T-cell (primary cell): ENCODE measurements at regions not wholly inside any gene's neighbourhood (a gene's known extent, or its start where the extent isn't known, plus 50 kb on each side); places are given as distances from the start of the nearest gene placed in this dataset.
"Not testable (repeated sequence)": the region's sequence is repeated elsewhere in the genome, so short reads cannot be mapped to it uniquely, and the experiment has no call there.

Experiments used
- ATAC-seq, 4 experiments: fragments of 200-7000 bp in 3 of 4; fragments of 150-1000 bp in 1 of 4; cut with Tn5 transposase; replicated peaks in 1 of 4; 1 replicate in 3 of 4; 2 replicates in 1 of 4; pipeline ENCODE4 v1.10.0; 2021; ENCODE audit warnings: moderate library complexity in 3 of 4, mild to moderate bottlenecking in 2 of 4, moderate number of reproducible peaks in 1 of 4
- CTCF ChIA-PET, 2 donors: fragments of 300-600 bp; sonication (Branson Sonifier 250); formaldehyde crosslinking; loops; one replicate each; lab custom pipeline; 2022; ENCODE audit warnings: antibody characterized with exemption in 2 of 2; lab: Charles Lee
- POLR2A ChIA-PET, 2 donors: fragments of 300-600 bp; sonication (Branson Sonifier 250); formaldehyde crosslinking; loops; one replicate each; lab custom pipeline; 2022; ENCODE audit warnings: antibody characterized with exemption in 2 of 2; lab: Charles Lee
- DNase-seq, 35 experiments: peaks; one replicate each; pipeline versions ENCODE4 v3.0.0 to v3.0.0-alpha.2; 2013 to 2023
- H3K27ac ChIP-seq: one replicate; pipeline ENCODE4 v1.5.1; 2013; ENCODE audit warnings: low read length
- H3K27me3 ChIP-seq, 2 experiments: replicated peaks in 1 of 2; 1 replicate in 1 of 2; 2 replicates in 1 of 2; pipeline versions ENCODE4 v1.6.1 to v1.7.0; 2013; ENCODE audit warnings: low read length in 1 of 2, mixed read lengths in 1 of 2; ENCODE audit not compliant: control insufficient read depth in 2 of 2, insufficient read depth in 2 of 2; ENCODE audit errors: extremely low read depth in 1 of 2
- H3K36me3 ChIP-seq, 2 donors: 1 replicate in 1 of 2; 2 replicates in 1 of 2; pipeline versions ENCODE4 v1.6.1 to v1.7.0; 2013; ENCODE audit warnings: low read length in 1 of 2; ENCODE audit not compliant: control insufficient read depth in 2 of 2, insufficient read depth in 1 of 2; ENCODE audit errors: extremely low read depth in 1 of 2
- H3K4me1 ChIP-seq, 2 experiments: 1 replicate in 1 of 2; 2 replicates in 1 of 2; pipeline versions ENCODE4 v1.6.1 to v1.7.0; 2013; ENCODE audit warnings: low read length in 2 of 2, mixed read lengths in 1 of 2; ENCODE audit not compliant: insufficient read depth in 2 of 2, control insufficient read depth in 1 of 2; ENCODE audit errors: extremely low read depth in 1 of 2
- H3K4me3 ChIP-seq, 2 donors: 1 replicate in 1 of 2; 2 replicates in 1 of 2; pipeline versions ENCODE4 v1.5.1 to v1.7.0; 2013; ENCODE audit warnings: mild to moderate bottlenecking in 2 of 2, low read length in 1 of 2, moderate library complexity in 1 of 2; ENCODE audit not compliant: control insufficient read depth in 1 of 2; ENCODE audit errors: extremely low read depth in 1 of 2
- H3K9me3 ChIP-seq: 2 replicates; pipeline ENCODE4 v1.7.0; 2013
- H3K27ac Mint-ChIP-seq, 2 donors: one replicate each; pipeline ENCODE4 v1.8.0; 2020 to 2021; ENCODE audit warnings: mild to moderate bottlenecking in 2 of 2, mixed read lengths in 2 of 2
- H3K27me3 Mint-ChIP-seq, 2 donors: one replicate each; pipeline ENCODE4 v1.8.0; 2021 to 2022; ENCODE audit warnings: mixed read lengths in 2 of 2
- H3K36me3 Mint-ChIP-seq: one replicate; pipeline ENCODE4 v1.8.0; 2021; ENCODE audit warnings: mixed read lengths
- H3K4me1 Mint-ChIP-seq, 3 donors: one replicate each; pipeline ENCODE4 v1.8.0; 2020 to 2022; ENCODE audit warnings: mixed read lengths in 3 of 3, mild to moderate bottlenecking in 1 of 3
- H3K4me3 Mint-ChIP-seq, 3 donors: one replicate each; pipeline ENCODE4 v1.8.0; 2020 to 2022; ENCODE audit warnings: mild to moderate bottlenecking in 3 of 3, mixed read lengths in 3 of 3, moderate library complexity in 3 of 3
- H3K9me3 Mint-ChIP-seq, 3 donors: one replicate each; pipeline ENCODE4 v1.8.0; 2020 to 2022; ENCODE audit warnings: mixed read lengths in 3 of 3
- WGBS: methylation state at CpG from one replicate; pipeline ENCODE4 v1.1.5; 2013; ENCODE audit warnings: missing lambda C conversion rate; ENCODE audit not compliant: insufficient coverage; 5-methylcytosine and 5-hydroxymethylcytosine counted together

- H3K27ac Mint-ChIP-seq = no peak overlapping the region
- ATAC-seq (no peak), DNase-seq (no peak)
- Histone ChIP-seq H3K4me3 (no peak overlapping the region), H3K9me3 (no peaks in the 10 kb centered on the region), H3K27ac (no peak overlapping the region), H3K4me1 (no peaks in the 10 kb centered on the region), H3K36me3 (no peaks in the 10 kb centered on the region), H3K27me3 (peaks cover 0 to 3% of the 10 kb centered on the region in 2 experiments)
- WGBS = no CpG with 5 or more reads among the region's 2 CpGs
- ChIA-PET CTCF (no interaction called here), POLR2A (no interaction called here)
- no peaks in the 10 kb centered on the region for H3K9me3 Mint-ChIP-seq
- no peak overlapping the region for H3K4me3 Mint-ChIP-seq
- H3K27me3 Mint-ChIP-seq = peaks cover 1 to 2% of the 10 kb centered on the region in 2 donors
- no peaks in the 10 kb centered on the region for H3K4me1 Mint-ChIP-seq
- no peaks in the 10 kb centered on the region for H3K36me3 Mint-ChIP-seq
Observed at GRCh38 chr1:232859216-232859615, 54.0 kb downstream of the MAP10 start.

- 100% methylated on average over 4 of the region's 4 CpGs for WGBS
- Histone ChIP-seq H3K27ac (no peak overlapping the region), H3K36me3 (no peaks in the 10 kb centered on the region), H3K4me3 (no peak overlapping the region), H3K27me3 (peaks cover 0 to 2% of the 10 kb centered on the region in 2 experiments), H3K9me3 (no peaks in the 10 kb centered on the region), H3K4me1 (no peaks in the 10 kb centered on the region)
- POLR2A ChIA-PET = no interaction called here
- no peaks in the 10 kb centered on the region for H3K4me1 Mint-ChIP-seq
- H3K9me3 Mint-ChIP-seq = no peaks in the 10 kb centered on the region
- H3K27ac Mint-ChIP-seq = no peak overlapping the region
- CTCF ChIA-PET = no interaction called here
- no peak overlapping the region for H3K4me3 Mint-ChIP-seq
- no peak for DNase-seq
- H3K36me3 Mint-ChIP-seq = no peaks in the 10 kb centered on the region
- ATAC-seq = no peak
- no peaks in the 10 kb centered on the region for H3K27me3 Mint-ChIP-seq
Observed at GRCh38 chr1:232861107-232861506, 55.9 kb downstream of the MAP10 start.

- no peaks in the 10 kb centered on the region for H3K9me3 Mint-ChIP-seq
- Histone ChIP-seq H3K27ac (no peak overlapping the region), H3K27me3 (no peaks in the 10 kb centered on the region), H3K36me3 (no peaks in the 10 kb centered on the region), H3K9me3 (no peaks in the 10 kb centered on the region), H3K4me1 (no peaks in the 10 kb centered on the region), H3K4me3 (no peak overlapping the region)
- H3K4me1 Mint-ChIP-seq = no peaks in the 10 kb centered on the region
- DNase-seq = no peak
- H3K27me3 Mint-ChIP-seq = no peaks in the 10 kb centered on the region
- ChIA-PET POLR2A (no interaction called here), CTCF (no interaction called here)
- no peak overlapping the region for H3K27ac Mint-ChIP-seq
- no peak for ATAC-seq
- no peaks in the 10 kb centered on the region for H3K36me3 Mint-ChIP-seq
- H3K4me3 Mint-ChIP-seq = no peak overlapping the region
- 80% methylated on average over 1 of the region's 10 CpGs for WGBS
Observed at GRCh38 chr1:232863544-232864275, 58.5 kb downstream of the MAP10 start.

- H3K27me3 Mint-ChIP-seq = no peaks in the 10 kb centered on the region
- H3K27ac Mint-ChIP-seq = no peak overlapping the region
- Histone ChIP-seq H3K4me1 (no peaks in the 10 kb centered on the region), H3K9me3 (no peaks in the 10 kb centered on the region), H3K4me3 (no peak overlapping the region), H3K27ac (no peak overlapping the region), H3K36me3 (no peaks in the 10 kb centered on the region), H3K27me3 (no peaks in the 10 kb centered on the region)
- no peak overlapping the region for H3K4me3 Mint-ChIP-seq
- H3K36me3 Mint-ChIP-seq = no peaks in the 10 kb centered on the region
- ATAC-seq = no peak
- no peaks in the 10 kb centered on the region for H3K9me3 Mint-ChIP-seq
- ChIA-PET POLR2A (no interaction called here), CTCF (no interaction called here)
- H3K4me1 Mint-ChIP-seq = peaks cover 0 to 3% (median 0%) of the 10 kb centered on the region in 3 donors
- WGBS = 88% methylated on average over 4 of the region's 9 CpGs
- DNase-seq = no peak
Observed at GRCh38 chr1:232865102-232865931, 60.1 kb downstream of the MAP10 start.

- DNase-seq (no peak), ATAC-seq (no peak)
- CTCF ChIA-PET = no interaction called here
- no peaks in the 10 kb centered on the region for H3K36me3 Mint-ChIP-seq
- POLR2A ChIA-PET = no interaction called here
- H3K27me3 Mint-ChIP-seq = peaks cover 0 to 2% of the 10 kb centered on the region in 2 donors
- H3K27ac ChIP-seq = no peak overlapping the region
- H3K9me3 Mint-ChIP-seq = no peaks in the 10 kb centered on the region
- no peaks in the 10 kb centered on the region for H3K36me3 ChIP-seq
- no peak overlapping the region for H3K27ac Mint-ChIP-seq
- 76% methylated on average over 4 of the region's 6 CpGs for WGBS
- H3K27me3 ChIP-seq = no peaks in the 10 kb centered on the region
- H3K4me1 ChIP-seq = no peaks in the 10 kb centered on the region
- no peaks in the 10 kb centered on the region for H3K9me3 ChIP-seq
- no peak overlapping the region for H3K4me3 Mint-ChIP-seq
- H3K4me1 Mint-ChIP-seq = peaks cover 3 to 8% (median 7%) of the 10 kb centered on the region in 3 donors
- H3K4me3 ChIP-seq = no peak overlapping the region
Observed at GRCh38 chr1:232868793-232869491, 63.7 kb downstream of the MAP10 start.

GRCh38 chr1:232871291-232871969, 66.2 kb downstream of the MAP10 start:
- WGBS = 93% methylated on average over 10 of the region's 34 CpGs
- POLR2A ChIA-PET, H3K36me3 Mint-ChIP-seq: not testable (repeated sequence)

More at GRCh38 chr1:232871291-232871969, 66.2 kb downstream of the MAP10 start:
- H3K9me3 Mint-ChIP-seq, H3K9me3 ChIP-seq, H3K27ac Mint-ChIP-seq, H3K4me3 ChIP-seq, DNase-seq, H3K4me1 ChIP-seq, CTCF ChIA-PET, H3K27me3 ChIP-seq, H3K27ac ChIP-seq, H3K27me3 Mint-ChIP-seq, H3K4me1 Mint-ChIP-seq, H3K4me3 Mint-ChIP-seq, ATAC-seq, H3K36me3 ChIP-seq: not testable (repeated sequence)
